ENCODE measurements at regions not wholly inside any gene's neighbourhood (a gene's known extent, or its start where the extent isn't known, plus 50 kb on each side); places are given as distances from the start of the nearest gene placed in this dataset.

DNA sequence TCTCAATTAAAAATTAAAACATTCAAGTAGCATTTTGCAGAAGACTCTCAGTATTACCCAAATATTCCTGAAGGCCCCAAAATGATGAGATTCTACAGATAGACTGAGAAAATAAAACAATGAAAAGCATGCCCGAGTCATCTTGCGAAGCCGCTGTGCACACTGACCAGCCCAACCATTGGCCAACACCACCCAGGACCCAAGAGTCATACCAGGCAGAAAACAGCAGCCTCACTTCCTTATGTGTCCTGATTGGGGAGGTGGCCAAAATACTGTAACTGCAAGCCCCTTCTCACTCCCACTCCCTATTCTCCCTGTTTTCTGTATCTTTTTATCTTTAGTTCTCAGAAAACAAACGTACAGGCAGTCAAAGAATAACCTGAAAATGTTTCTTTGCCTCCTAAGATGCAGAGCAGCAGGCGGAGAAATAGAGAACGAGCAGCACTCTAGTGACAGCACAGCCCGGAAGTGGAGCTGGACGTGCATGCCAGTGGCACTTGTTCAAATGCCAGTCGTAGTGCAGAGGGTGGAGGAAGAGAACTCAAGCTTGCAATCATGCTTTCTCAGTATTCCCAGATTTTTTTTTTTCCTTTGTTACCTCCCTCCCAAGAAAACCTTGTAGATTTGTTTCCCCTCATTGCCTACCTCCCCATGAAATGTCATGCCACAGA is 182.3 kb upstream of the SOX9 start:
- H3K27ac ChIP-seq = no peak overlapping the region
- no peak for TF ChIP-seq EZH2 (IDR thresholded peaks at IDR 0.05; ENCODE audit: borderline replicate concordance)
- TF ChIP-seq EZH2phosphoT487 (IDR thresholded peaks at IDR 0.05; ENCODE audit: low read depth, severe bottlenecking, unreplicated experiment) = no peak
- TF ChIP-seq, protein P1, sequence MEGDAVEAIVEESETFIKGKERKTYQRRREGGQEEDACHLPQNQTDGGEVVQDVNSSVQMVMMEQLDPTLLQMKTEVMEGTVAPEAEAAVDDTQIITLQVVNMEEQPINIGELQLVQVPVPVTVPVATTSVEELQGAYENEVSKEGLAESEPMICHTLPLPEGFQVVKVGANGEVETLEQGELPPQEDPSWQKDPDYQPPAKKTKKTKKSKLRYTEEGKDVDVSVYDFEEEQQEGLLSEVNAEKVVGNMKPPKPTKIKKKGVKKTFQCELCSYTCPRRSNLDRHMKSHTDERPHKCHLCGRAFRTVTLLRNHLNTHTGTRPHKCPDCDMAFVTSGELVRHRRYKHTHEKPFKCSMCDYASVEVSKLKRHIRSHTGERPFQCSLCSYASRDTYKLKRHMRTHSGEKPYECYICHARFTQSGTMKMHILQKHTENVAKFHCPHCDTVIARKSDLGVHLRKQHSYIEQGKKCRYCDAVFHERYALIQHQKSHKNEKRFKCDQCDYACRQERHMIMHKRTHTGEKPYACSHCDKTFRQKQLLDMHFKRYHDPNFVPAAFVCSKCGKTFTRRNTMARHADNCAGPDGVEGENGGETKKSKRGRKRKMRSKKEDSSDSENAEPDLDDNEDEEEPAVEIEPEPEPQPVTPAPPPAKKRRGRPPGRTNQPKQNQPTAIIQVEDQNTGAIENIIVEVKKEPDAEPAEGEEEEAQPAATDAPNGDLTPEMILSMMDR (IDR thresholded peaks at IDR 0.05; ENCODE audit: poor library complexity) = no peak
- H3K27me3 ChIP-seq = no peaks in the 10 kb centered on the region
- H3K9me2 ChIP-seq (replicated peaks; ENCODE audit: insufficient read depth) = no peaks in the 10 kb centered on the region
- H3K4me2 ChIP-seq = no peak overlapping the region
- no peaks in the 10 kb centered on the region for H3K4me1 ChIP-seq (ENCODE audit: insufficient read depth)
- no peak overlapping the region for H2AFZ ChIP-seq
- H3K9me3 ChIP-seq (ENCODE audit: low read depth) = no peaks in the 10 kb centered on the region
- 92% methylated on average over 9 of the region's 9 CpGs for WGBS (ENCODE audit: low lambda C conversion rate, missing lambda C conversion rate)
- DNase-seq (ENCODE audit: low spot score) = no peak
- H3K4me3 ChIP-seq = no peak overlapping the region
- no peaks in the 10 kb centered on the region for H3K79me2 ChIP-seq
- no peaks in the 10 kb centered on the region for H3K36me3 ChIP-seq (replicated peaks; ENCODE audit: insufficient read depth, low read depth)
- H4K20me1 ChIP-seq (ENCODE audit: insufficient read depth, poor library complexity, severe bottlenecking) = no peaks in the 10 kb centered on the region

DNA sequence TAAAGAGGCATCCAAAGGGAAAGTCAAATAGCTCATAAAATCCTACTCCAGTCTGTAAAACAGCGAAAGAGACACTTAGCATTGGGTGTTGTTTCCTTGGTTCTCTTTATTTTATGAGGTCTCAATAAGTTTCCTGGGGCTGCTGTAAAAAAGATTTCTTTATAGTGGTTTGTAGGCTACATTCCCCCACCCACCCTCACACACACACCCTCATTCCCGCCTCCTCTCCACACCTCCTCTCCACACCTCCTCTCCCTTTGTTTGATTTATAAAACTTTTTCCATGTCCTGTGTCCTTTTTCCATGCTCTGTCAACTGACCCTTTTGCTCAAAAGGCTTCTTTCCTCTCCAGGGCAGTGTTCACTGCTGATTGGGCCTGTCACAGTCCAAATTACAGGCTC is 178.9 kb upstream of the SOX9 start:
- no peaks in the 10 kb centered on the region for H3K79me2 ChIP-seq
- no peaks in the 10 kb centered on the region for H3K9me2 ChIP-seq (replicated peaks; ENCODE audit: insufficient read depth)
- no peaks in the 10 kb centered on the region for H4K20me1 ChIP-seq (ENCODE audit: insufficient read depth, poor library complexity, severe bottlenecking)
- no peaks in the 10 kb centered on the region for H3K4me1 ChIP-seq (ENCODE audit: insufficient read depth)
- H3K36me3 ChIP-seq (replicated peaks; ENCODE audit: insufficient read depth, low read depth) = no peaks in the 10 kb centered on the region
- H2AFZ ChIP-seq = no peak overlapping the region
- WGBS (ENCODE audit: low lambda C conversion rate, missing lambda C conversion rate) = 82% methylated on average over 2 of the region's 2 CpGs
- H3K9me3 ChIP-seq (ENCODE audit: low read depth) = no peaks in the 10 kb centered on the region
- H3K27me3 ChIP-seq = no peaks in the 10 kb centered on the region
- H3K4me2 ChIP-seq = no peak overlapping the region
- H3K27ac ChIP-seq = no peak overlapping the region
- TF ChIP-seq, protein P1 (IDR thresholded peaks at IDR 0.05; ENCODE audit: poor library complexity) = no peak
- TF ChIP-seq EZH2phosphoT487 (IDR thresholded peaks at IDR 0.05; ENCODE audit: low read depth, severe bottlenecking, unreplicated experiment) = no peak
- TF ChIP-seq EZH2 (IDR thresholded peaks at IDR 0.05; ENCODE audit: borderline replicate concordance) = no peak
- no peak overlapping the region for H3K4me3 ChIP-seq
- no peak for DNase-seq (ENCODE audit: low spot score)

DNA sequence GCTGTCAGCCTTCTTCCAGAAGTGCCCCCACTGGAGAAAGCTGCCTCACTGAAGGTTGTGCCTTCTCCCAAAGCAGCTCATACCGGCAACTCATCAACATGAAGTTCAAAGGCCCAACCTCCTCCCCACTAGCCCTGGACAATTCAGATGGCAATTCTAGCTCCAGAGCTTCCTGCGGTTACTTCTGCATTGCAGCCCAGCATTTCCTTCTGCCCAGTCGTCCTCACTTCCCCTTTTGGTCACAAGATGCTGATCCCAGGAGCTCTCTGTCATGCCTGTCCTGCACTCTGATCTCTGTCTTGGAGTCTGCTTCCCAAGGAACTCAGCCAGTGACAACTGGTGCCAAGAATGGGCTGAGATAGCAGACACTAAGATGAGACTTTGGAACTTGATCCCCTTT is 178.2 kb upstream of the SOX9 start:
- Histone ChIP-seq H3K9me2 (replicated peaks; ENCODE audit: insufficient read depth) (no peaks in the 10 kb centered on the region), H3K4me3 (no peak overlapping the region), H3K4me1 (ENCODE audit: insufficient read depth) (no peaks in the 10 kb centered on the region), H3K27me3 (no peaks in the 10 kb centered on the region), H3K36me3 (replicated peaks; ENCODE audit: insufficient read depth, low read depth) (no peaks in the 10 kb centered on the region), H3K79me2 (no peaks in the 10 kb centered on the region), H4K20me1 (ENCODE audit: insufficient read depth, poor library complexity, severe bottlenecking) (no peaks in the 10 kb centered on the region), H3K27ac (no peak overlapping the region), H3K9me3 (ENCODE audit: low read depth) (no peaks in the 10 kb centered on the region), H3K4me2 (no peak overlapping the region), H2AFZ (no peak overlapping the region)
- no peak for TF ChIP-seq EZH2phosphoT487 (IDR thresholded peaks at IDR 0.05; ENCODE audit: low read depth, severe bottlenecking, unreplicated experiment)
- DNase-seq (ENCODE audit: low spot score) = no peak
- 71% methylated on average over 3 of the region's 3 CpGs for WGBS (ENCODE audit: low lambda C conversion rate, missing lambda C conversion rate)

DNA sequence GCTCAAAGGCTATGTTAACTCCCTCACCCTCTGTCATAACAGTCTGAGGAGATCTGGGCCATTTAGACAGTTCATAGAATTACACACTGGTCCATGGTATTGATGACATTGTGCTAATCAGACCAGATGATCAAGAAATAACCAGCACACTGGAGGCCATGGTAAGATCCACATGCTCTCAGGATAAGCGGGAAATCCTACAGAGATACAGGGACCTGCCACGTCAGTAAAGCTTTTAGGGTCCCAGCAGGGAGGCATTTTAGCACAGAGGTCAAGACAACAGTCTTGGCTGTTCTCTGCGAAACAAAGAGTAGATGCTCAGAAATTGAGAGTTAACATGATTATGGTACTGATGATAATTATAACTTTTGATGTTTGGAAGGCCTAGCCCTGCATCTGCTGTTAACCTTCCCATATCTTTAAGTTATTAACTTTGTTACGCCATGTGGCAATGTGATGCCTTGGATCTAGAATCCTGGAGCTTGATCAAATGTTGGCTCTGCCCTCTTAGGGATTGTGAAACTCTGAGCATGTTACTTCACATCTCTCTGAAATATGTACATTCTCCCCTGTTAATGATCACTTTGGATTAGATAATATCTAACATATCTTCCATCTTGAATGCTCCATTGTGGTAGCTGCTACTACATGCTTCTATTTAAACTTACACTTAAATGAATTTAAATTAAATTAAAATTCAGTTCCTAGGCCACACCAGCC is 172.0 kb upstream of the SOX9 start:
- Histone ChIP-seq H3K9me2 (replicated peaks; ENCODE audit: insufficient read depth) (no peaks in the 10 kb centered on the region), H3K36me3 (replicated peaks; ENCODE audit: insufficient read depth, low read depth) (no peaks in the 10 kb centered on the region), H3K9me3 (ENCODE audit: low read depth) (no peaks in the 10 kb centered on the region), H3K4me1 (ENCODE audit: insufficient read depth) (no peaks in the 10 kb centered on the region), H3K79me2 (no peaks in the 10 kb centered on the region), H3K27me3 (no peaks in the 10 kb centered on the region), H2AFZ (no peak overlapping the region), H3K4me3 (no peak overlapping the region), H3K4me2 (no peak overlapping the region), H3K27ac (no peak overlapping the region), H4K20me1 (ENCODE audit: insufficient read depth, poor library complexity, severe bottlenecking) (no peaks in the 10 kb centered on the region)
- WGBS (ENCODE audit: low lambda C conversion rate, missing lambda C conversion rate) = 88% methylated on average over 4 of the region's 4 CpGs
- TF ChIP-seq EZH2phosphoT487 (IDR thresholded peaks at IDR 0.05; ENCODE audit: low read depth, severe bottlenecking, unreplicated experiment) = no peak
- DNase-seq (ENCODE audit: low spot score) = no peak

Data from hepatocyte (in vitro differentiated cells).